ENCODE measurements at regions not wholly inside any gene's neighbourhood (a gene's known extent, or its start where the extent isn't known, plus 50 kb on each side); places are given as distances from the start of the nearest gene placed in this dataset.

- Histone ChIP-seq H4K20me1 (replicated peaks; ENCODE audit: control insufficient read depth, extremely low read depth, insufficient read depth, low read length) (no peaks in the 10 kb centered on the region), H3K9ac (replicated peaks; ENCODE audit: extremely low read depth, insufficient read depth, low read length) (no peak overlapping the region), H3K36me3 (ENCODE audit: control insufficient read depth in 2 of 2, extremely low read depth in 1 of 2, insufficient read depth in 2 of 2, low read length in 2 of 2) (no peaks in the 10 kb centered on the region), H2AFZ (ENCODE audit: low read depth, low read length) (no peak overlapping the region), H3K4me1 (ENCODE audit: control insufficient read depth, extremely low read depth, insufficient read depth, low read length) (peaks cover 15% of the 10 kb centered on the region), H3K27me3 (ENCODE audit: control insufficient read depth in 2 of 2, insufficient read depth in 2 of 2, low read length in 2 of 2) (no peaks in the 10 kb centered on the region), H3K9me1 (replicated peaks; ENCODE audit: control insufficient read depth, extremely low read depth, insufficient read depth, low read length) (no peaks in the 10 kb centered on the region), H3K9me3 (replicated peaks; ENCODE audit: control insufficient read depth, insufficient read depth, low read length) (no peaks in the 10 kb centered on the region), H3K79me2 (ENCODE audit: control insufficient read depth, insufficient read depth, low read length) (no peaks in the 10 kb centered on the region), H3K4me3 (replicated peaks in 1 of 3; ENCODE audit: insufficient read depth in 1 of 3, low read depth in 1 of 3, low read length in 3 of 3) (no peak overlapping the region), H3K4me2 (ENCODE audit: insufficient read depth, low read length) (no peak overlapping the region), H3K27ac (ENCODE audit: insufficient read depth, low read depth, low read length) (no peak overlapping the region)
- ChIA-PET POLR2A (no interaction called here), CTCF (no interaction called here)
- FAIRE-seq (no peak), DNase-seq (ENCODE audit: low read depth, low spot score) (no peak)
- dilution Hi-C loops (cut with MboI; ENCODE audit: extremely low pct_ligation_motif_present, low sequenced_read_pairs): no loop called here
- no TSS peak for BruUV-seq (replicated peaks)
- no peak for TF ChIP-seq MAX (IDR thresholded peaks at IDR 0.05; ENCODE audit: insufficient read depth, insufficient read length)
- TF ChIP-seq EZH2 (IDR thresholded peaks at IDR 0.05; ENCODE audit: borderline replicate concordance, low read depth, low read length, severe bottlenecking): no peak
- no peak for TF ChIP-seq GATA2 (IDR thresholded peaks at IDR 0.05; ENCODE audit: insufficient read depth, insufficient read length, low read depth, low read length)
- no peak for TF ChIP-seq FOS (IDR thresholded peaks at IDR 0.05; ENCODE audit: borderline replicate concordance, insufficient read depth, low read length)
- no peak for TF ChIP-seq POLR2AphosphoS5 (IDR thresholded peaks at IDR 0.05; ENCODE audit: insufficient read depth, low read depth, low read length)
- no peak for TF ChIP-seq CTCF (IDR thresholded peaks at IDR 0.05; ENCODE audit: extremely low read depth in 1 of 2, insufficient read depth in 1 of 2, low read depth in 1 of 2, low read length in 2 of 2)
- no peak for TF ChIP-seq POLR2A (IDR thresholded peaks at IDR 0.05; ENCODE audit: low read depth, low read length)
- no peak for TF ChIP-seq JUN (IDR thresholded peaks at IDR 0.05; ENCODE audit: borderline replicate concordance, insufficient read depth, insufficient read length, low read depth)
- no peak for TF ChIP-seq MYC (IDR thresholded peaks at IDR 0.05; ENCODE audit: low read depth, low read length)
- intact Hi-C loops (cut with micrococcal nuclease): no loop called here
Observed at GRCh38 chr13:76505437-76505836, 380.8 kb downstream of the KCTD12 start.

Data from endothelial cell of umbilical vein (primary cell).